ENCODE measurements at regions not wholly inside any gene's neighbourhood (a gene's known extent, or its start where the extent isn't known, plus 50 kb on each side); places are given as distances from the start of the nearest gene placed in this dataset.
A peak's percentile ranks its signal among the peaks of the same experiment; 100 is the strongest.

- Histone ChIP-seq H2AFZ (ENCODE audit: low read depth, low read length) (no peak overlapping the region; the same call in 1 of the 2 replicates), H4K20me1 (ENCODE audit: insufficient read depth, low read length) (no peaks in the 10 kb centered on the region), H3K9ac (ENCODE audit: low read length) (no peak overlapping the region), H3K4me3 (ENCODE audit: low read length) (no peak overlapping the region), H3K36me3 (replicated peaks; ENCODE audit: low read depth, low read length) (no peaks in the 10 kb centered on the region), H3K27me3 (ENCODE audit: low read depth, low read length) (no peaks in the 10 kb centered on the region), H3K4me2 (ENCODE audit: low read length) (no peak overlapping the region), H3K4me1 (ENCODE audit: low read length) (peaks cover 6% of the 10 kb centered on the region; the same call in 1 of the 2 replicates), H3K79me2 (ENCODE audit: low read length) (no peaks in the 10 kb centered on the region), H3K27ac (ENCODE audit: low read length) (no peak overlapping the region), H3K9me3 (ENCODE audit: insufficient read depth, low read length) (no peaks in the 10 kb centered on the region)
- TF ChIP-seq CTCF (IDR thresholded peaks at IDR 0.05; ENCODE audit: low read depth, low read length) = no peak
- no peak for TF ChIP-seq EZH2phosphoT487 (IDR thresholded peaks at IDR 0.05; ENCODE audit: low read depth)
Measured at GRCh38 chr18:34042423-34043146, 182.1 kb downstream of the NOL4 start.

- peaks cover 11% of the 10 kb centered on the region; the same call in 1 of the 2 replicates for H3K4me1 ChIP-seq (ENCODE audit: low read length)
- no peak for TF ChIP-seq EZH2phosphoT487 (IDR thresholded peaks at IDR 0.05; ENCODE audit: low read depth)
- TF ChIP-seq CTCF (IDR thresholded peaks at IDR 0.05; ENCODE audit: low read depth, low read length) = no peak
- H3K27me3 ChIP-seq (ENCODE audit: low read depth, low read length) = no peaks in the 10 kb centered on the region
- H3K4me2 ChIP-seq (ENCODE audit: low read length) = peak overlapping the region; percentile 74
- H3K9me3 ChIP-seq (ENCODE audit: insufficient read depth, low read length) = no peaks in the 10 kb centered on the region
- H3K9ac ChIP-seq (ENCODE audit: low read length) = no peak overlapping the region
- H3K4me3 ChIP-seq (ENCODE audit: low read length) = peak overlapping the region; percentile 56
- no peak overlapping the region for H3K27ac ChIP-seq (ENCODE audit: low read length)
- H4K20me1 ChIP-seq (ENCODE audit: insufficient read depth, low read length) = no peaks in the 10 kb centered on the region
- H3K36me3 ChIP-seq (replicated peaks; ENCODE audit: low read depth, low read length) = no peaks in the 10 kb centered on the region
- no peaks in the 10 kb centered on the region for H3K79me2 ChIP-seq (ENCODE audit: low read length)
- H2AFZ ChIP-seq (ENCODE audit: low read depth, low read length) = peak overlapping the region; percentile 93
Measured at GRCh38 chr18:34039611-34040010, 185.1 kb downstream of the NOL4 start.

GRCh38 chr18:34039201-34039600 is 185.5 kb downstream of the NOL4 start:
- Histone ChIP-seq H2AFZ (ENCODE audit: low read depth, low read length) (peak overlapping the region; percentile 93), H3K9me3 (ENCODE audit: insufficient read depth, low read length) (no peaks in the 10 kb centered on the region), H3K36me3 (replicated peaks; ENCODE audit: low read depth, low read length) (no peaks in the 10 kb centered on the region), H3K27ac (ENCODE audit: low read length) (no peak overlapping the region), H3K79me2 (ENCODE audit: low read length) (no peaks in the 10 kb centered on the region), H4K20me1 (ENCODE audit: insufficient read depth, low read length) (no peaks in the 10 kb centered on the region), H3K4me1 (ENCODE audit: low read length) (peaks cover 11% of the 10 kb centered on the region; the same call in 1 of the 2 replicates), H3K27me3 (ENCODE audit: low read depth, low read length) (no peaks in the 10 kb centered on the region), H3K4me2 (ENCODE audit: low read length) (peak overlapping the region; percentile 74), H3K9ac (ENCODE audit: low read length) (no peak overlapping the region), H3K4me3 (ENCODE audit: low read length) (peak overlapping the region; percentile 56)
- TF ChIP-seq EZH2phosphoT487 (IDR thresholded peaks at IDR 0.05; ENCODE audit: low read depth) (no peak), CTCF (IDR thresholded peaks at IDR 0.05; ENCODE audit: low read depth, low read length) (no peak)

GRCh38 chr18:34038086-34038485 is 186.6 kb downstream of the NOL4 start:
- peaks cover 5% of the 10 kb centered on the region for H3K36me3 ChIP-seq (replicated peaks; ENCODE audit: low read depth, low read length)
- no peak overlapping the region for H3K27ac ChIP-seq (ENCODE audit: low read length)
- no peak overlapping the region for H3K4me3 ChIP-seq (ENCODE audit: low read length)
- H3K79me2 ChIP-seq (ENCODE audit: low read length) = no peaks in the 10 kb centered on the region
- H3K27me3 ChIP-seq (ENCODE audit: low read depth, low read length) = no peaks in the 10 kb centered on the region
- H3K9me3 ChIP-seq (ENCODE audit: insufficient read depth, low read length) = 0 out of 2 replicates have a peak, but pooled peaks cover 6% of the 10 kb centered on the region
- TF ChIP-seq EZH2phosphoT487 (IDR thresholded peaks at IDR 0.05; ENCODE audit: low read depth) (no peak), CTCF (IDR thresholded peaks at IDR 0.05; ENCODE audit: low read depth, low read length) (no peak)
- peak overlapping the region; percentile 36 for H2AFZ ChIP-seq (ENCODE audit: low read depth, low read length)
- no peak overlapping the region for H3K9ac ChIP-seq (ENCODE audit: low read length)
- H3K4me1 ChIP-seq (ENCODE audit: low read length) = peaks cover 11% of the 10 kb centered on the region; the same call in 1 of the 2 replicates
- no peak overlapping the region for H3K4me2 ChIP-seq (ENCODE audit: low read length)
- no peaks in the 10 kb centered on the region for H4K20me1 ChIP-seq (ENCODE audit: insufficient read depth, low read length)

Data from OCI-LY3 (cell line).